Gastroesophageal sphincter (tissue), 3 donors: ENCODE measurements at regions not wholly inside any gene's neighbourhood (a gene's known extent, or its start where the extent isn't known, plus 50 kb on each side); places are given as distances from the start of the nearest gene placed in this dataset.

Source experiments
- POLR2A ChIP-seq, 2 donors: fragments of 450-650 bp; IDR thresholded peaks; one replicate each; pipeline ENCODE4 v1.6.1; 2017; ENCODE audit warnings: antibody characterized with exemption in 2 of 2, mild to moderate bottlenecking in 2 of 2, moderate library complexity in 1 of 2
- POLR2AphosphoS5 ChIP-seq: sonication (generic); formaldehyde crosslinking; IDR thresholded peaks from one replicate; pipeline ENCODE4 v1.6.1; 2017; ENCODE audit warnings: antibody characterized with exemption
- TF ChIP-seq, protein P1 (sequence below), 4 experiments: fragments of 200-600 bp in 2 of 4; fragments of 450-650 bp in 2 of 4; sonication (generic) in 1 of 4; IDR thresholded peaks; one replicate each; pipeline ENCODE4 v1.5.1; 2017 to 2019; ENCODE audit warnings: antibody characterized with exemption in 4 of 4, mild to moderate bottlenecking in 2 of 4, moderate library complexity in 2 of 4

- TF ChIP-seq, protein P1, sequence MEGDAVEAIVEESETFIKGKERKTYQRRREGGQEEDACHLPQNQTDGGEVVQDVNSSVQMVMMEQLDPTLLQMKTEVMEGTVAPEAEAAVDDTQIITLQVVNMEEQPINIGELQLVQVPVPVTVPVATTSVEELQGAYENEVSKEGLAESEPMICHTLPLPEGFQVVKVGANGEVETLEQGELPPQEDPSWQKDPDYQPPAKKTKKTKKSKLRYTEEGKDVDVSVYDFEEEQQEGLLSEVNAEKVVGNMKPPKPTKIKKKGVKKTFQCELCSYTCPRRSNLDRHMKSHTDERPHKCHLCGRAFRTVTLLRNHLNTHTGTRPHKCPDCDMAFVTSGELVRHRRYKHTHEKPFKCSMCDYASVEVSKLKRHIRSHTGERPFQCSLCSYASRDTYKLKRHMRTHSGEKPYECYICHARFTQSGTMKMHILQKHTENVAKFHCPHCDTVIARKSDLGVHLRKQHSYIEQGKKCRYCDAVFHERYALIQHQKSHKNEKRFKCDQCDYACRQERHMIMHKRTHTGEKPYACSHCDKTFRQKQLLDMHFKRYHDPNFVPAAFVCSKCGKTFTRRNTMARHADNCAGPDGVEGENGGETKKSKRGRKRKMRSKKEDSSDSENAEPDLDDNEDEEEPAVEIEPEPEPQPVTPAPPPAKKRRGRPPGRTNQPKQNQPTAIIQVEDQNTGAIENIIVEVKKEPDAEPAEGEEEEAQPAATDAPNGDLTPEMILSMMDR (IDR thresholded peaks at IDR 0.05): no peak
- no peak for TF ChIP-seq POLR2A (IDR thresholded peaks at IDR 0.05)
- TF ChIP-seq POLR2AphosphoS5: no peak
Observed at GRCh38 chr10:8986975-8987374, 932.5 kb downstream of the GATA3 start.
